HG02884 (cell line): ENCODE measurements at regions not wholly inside any gene's neighbourhood (a gene's known extent, or its start where the extent isn't known, plus 50 kb on each side); places are given as distances from the start of the nearest gene placed in this dataset.

Source experiments
- ATAC-seq: cut with Tn5 transposase; IDR thresholded peaks from one replicate; pipeline ENCODE4 v1.9.1; 2021; ENCODE audit warnings: mild to moderate bottlenecking, moderate library complexity; ENCODE audit not compliant: unreplicated experiment

- no peak for ATAC-seq
Measured at GRCh38 chr4:188197566-188197965, 58.3 kb downstream of the TRIML1 start.

- ATAC-seq: no peak
Measured at GRCh38 chr4:188198982-188199792, 59.9 kb downstream of the TRIML1 start.

GRCh38 chr4:188201851-188202250 lies 62.6 kb downstream of the TRIML1 start:
- no peak for ATAC-seq

GRCh38 chr4:188206783-188207182 lies 67.5 kb downstream of the TRIML1 start:
- no peak for ATAC-seq

GRCh38 chr4:188214861-188215260 lies 75.6 kb downstream of the TRIML1 start:
- ATAC-seq: no peak

- no peak for ATAC-seq
Measured at GRCh38 chr4:188218392-188218791, 79.2 kb downstream of the TRIML1 start.

GRCh38 chr4:188220006-188220405 lies 80.8 kb downstream of the TRIML1 start:
- no peak for ATAC-seq

GRCh38 chr4:188221090-188221489 lies 81.8 kb downstream of the TRIML1 start:
- no peak for ATAC-seq

GRCh38 chr4:188228279-188228678 lies 89.0 kb downstream of the TRIML1 start:
- ATAC-seq: no peak

GRCh38 chr4:188232428-188232827 lies 93.2 kb downstream of the TRIML1 start:
- no peak for ATAC-seq

- no peak for ATAC-seq
Measured at GRCh38 chr4:188242041-188242440, 102.8 kb downstream of the TRIML1 start.

GRCh38 chr4:188245651-188246050 lies 106.4 kb downstream of the TRIML1 start:
- no peak for ATAC-seq

- ATAC-seq: no peak
Measured at GRCh38 chr4:188246488-188246887, 107.2 kb downstream of the TRIML1 start.

- no peak for ATAC-seq
Measured at GRCh38 chr4:188254211-188254610, 115.0 kb downstream of the TRIML1 start.

- no peak for ATAC-seq
Measured at GRCh38 chr4:188262464-188262863, 123.2 kb downstream of the TRIML1 start.

GRCh38 chr4:188263321-188263720 lies 124.1 kb downstream of the TRIML1 start:
- ATAC-seq: no peak

- ATAC-seq: no peak
Measured at GRCh38 chr4:188266386-188266785, 127.1 kb downstream of the TRIML1 start.

- ATAC-seq: no peak
Measured at GRCh38 chr4:188268131-188268908, 129.1 kb downstream of the TRIML1 start.

- ATAC-seq: no peak
Measured at GRCh38 chr4:188270273-188271069, 131.2 kb downstream of the TRIML1 start.

- ATAC-seq: no peak
Measured at GRCh38 chr4:188275686-188276085, 136.4 kb downstream of the TRIML1 start.

GRCh38 chr4:188279184-188279583 lies 139.9 kb downstream of the TRIML1 start:
- no peak for ATAC-seq
